ENCODE measurements at regions not wholly inside any gene's neighbourhood (a gene's known extent, or its start where the extent isn't known, plus 50 kb on each side); places are given as distances from the start of the nearest gene placed in this dataset.

GRCh38 chr1:218024211-218024720 lies 260.8 kb upstream of the RRP15 start:
- WGBS, 2 donors, result 42 to 60% methylated on average over 2 of the region's 2 CpGs
- DNase-seq (no peak), ATAC-seq (no peak)
- intact Hi-C loops (cut with DNase I), result no loop called here
- Histone ChIP-seq H3K4me3 (no peak overlapping the region), H3K9me3 (peaks cover 0 to 3% (median 0%) of the 10 kb centered on the region in 3 donors), H3K4me1 (no peaks in the 10 kb centered on the region), H3K27ac (no peak overlapping the region), H3K27me3 (no peaks in the 10 kb centered on the region), H3K36me3 (replicated peaks in 1 of 2; ENCODE audit: insufficient read depth in 1 of 2, low read depth in 2 of 2) (no peaks in the 10 kb centered on the region)
- TF ChIP-seq POLR2A (IDR thresholded peaks at IDR 0.05), result no peak
- TF ChIP-seq CTCF (IDR thresholded peaks at IDR 0.05), result no peak

GRCh38 chr1:218025454-218025853 lies 259.6 kb upstream of the RRP15 start:
- intact Hi-C loops (cut with DNase I), result no loop called here
- DNase-seq, result no peak
- Histone ChIP-seq H3K4me1 (no peaks in the 10 kb centered on the region), H3K27me3 (no peaks in the 10 kb centered on the region), H3K9me3 (peaks cover 0 to 3% (median 0%) of the 10 kb centered on the region in 3 donors), H3K4me3 (no peak overlapping the region), H3K36me3 (replicated peaks in 1 of 2; ENCODE audit: insufficient read depth in 1 of 2, low read depth in 2 of 2) (no peaks in the 10 kb centered on the region), H3K27ac (no peak overlapping the region)
- no peak for ATAC-seq
- WGBS, 2 donors, result 61 to 66% methylated on average over 2 of the region's 2 CpGs
- TF ChIP-seq POLR2A (IDR thresholded peaks at IDR 0.05) (no peak), CTCF (IDR thresholded peaks at IDR 0.05) (no peak)

- no peak for TF ChIP-seq POLR2A (IDR thresholded peaks at IDR 0.05)
- TF ChIP-seq CTCF (IDR thresholded peaks at IDR 0.05), result no peak
- Histone ChIP-seq H3K4me3 (no peak overlapping the region), H3K27me3 (no peaks in the 10 kb centered on the region), H3K27ac (no peak overlapping the region), H3K36me3 (replicated peaks in 1 of 2; ENCODE audit: insufficient read depth in 1 of 2, low read depth in 2 of 2) (no peaks in the 10 kb centered on the region), H3K9me3 (no peaks in the 10 kb centered on the region), H3K4me1 (no peaks in the 10 kb centered on the region)
- 66 to 76% methylated on average over 5 of the region's 5 CpGs for WGBS, 2 donors
- ATAC-seq (no peak), DNase-seq (no peak)
- intact Hi-C loops (cut with DNase I), result no loop called here
Measured at GRCh38 chr1:218027152-218027551, 257.9 kb upstream of the RRP15 start.

DNA sequence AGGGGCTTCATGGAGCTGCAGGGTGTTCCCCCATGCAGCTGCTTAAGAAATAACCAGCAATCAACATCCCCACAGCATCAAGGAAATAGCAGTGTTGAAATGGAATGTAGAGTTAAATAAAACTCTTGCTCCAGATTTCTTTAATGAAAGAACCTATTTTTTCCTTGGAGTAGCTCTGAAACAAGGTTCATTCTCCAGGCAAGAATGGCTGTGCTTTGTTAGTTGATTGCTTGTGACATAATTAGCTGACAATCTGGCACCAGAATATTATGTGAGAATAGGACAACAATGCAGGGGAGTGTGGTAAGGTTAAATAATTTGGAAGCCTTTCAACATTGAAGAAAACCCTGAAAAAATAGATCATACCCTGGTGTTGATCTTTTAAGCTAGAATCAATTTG lies 254.2 kb upstream of the RRP15 start:
- H3K27me3 ChIP-seq, result no peaks in the 10 kb centered on the region
- DNase-seq, result no peak
- no peak for TF ChIP-seq POLR2A (IDR thresholded peaks at IDR 0.05)
- TF ChIP-seq CTCF (IDR thresholded peaks at IDR 0.05), result no peak
- H3K36me3 ChIP-seq (replicated peaks in 1 of 2; ENCODE audit: insufficient read depth in 1 of 2, low read depth in 2 of 2), result no peaks in the 10 kb centered on the region
- H3K9me3 ChIP-seq, result no peaks in the 10 kb centered on the region
- H3K4me3 ChIP-seq, result no peak overlapping the region
- intact Hi-C loops (cut with DNase I), result no loop called here
- H3K27ac ChIP-seq, result no peak overlapping the region
- no peak for ATAC-seq
- H3K4me1 ChIP-seq, result no peaks in the 10 kb centered on the region

DNA sequence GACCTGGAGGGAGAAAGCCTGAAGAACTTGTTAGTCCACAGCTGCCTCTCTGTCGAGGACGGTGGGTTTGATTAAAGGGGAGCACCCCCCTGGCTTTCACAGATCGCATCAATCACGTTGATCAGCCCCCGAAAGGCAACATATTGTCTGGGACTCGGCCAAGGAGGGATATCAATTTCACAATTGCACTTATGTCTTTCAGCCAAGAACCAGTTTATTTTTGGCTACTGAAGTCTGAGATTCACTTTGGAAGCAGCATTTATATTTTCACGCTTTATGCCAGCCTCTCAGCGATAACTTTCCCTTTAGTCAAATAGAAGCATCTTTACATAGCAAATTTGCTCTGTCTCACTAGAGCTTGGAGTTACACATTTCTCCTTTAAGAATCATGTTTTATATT lies 253.2 kb upstream of the RRP15 start:
- no peaks in the 10 kb centered on the region for H3K9me3 ChIP-seq
- DNase-seq (no peak), ATAC-seq (no peak)
- TF ChIP-seq POLR2A (IDR thresholded peaks at IDR 0.05) (no peak), CTCF (IDR thresholded peaks at IDR 0.05) (no peak)
- H3K4me1 ChIP-seq, result no peaks in the 10 kb centered on the region
- no peak overlapping the region for H3K4me3 ChIP-seq
- intact Hi-C loops (cut with DNase I), result no loop called here
- WGBS, 2 donors, result 10 to 12% methylated on average over 8 of the region's 8 CpGs
- H3K27me3 ChIP-seq, result no peaks in the 10 kb centered on the region
- no peak overlapping the region for H3K27ac ChIP-seq
- no peaks in the 10 kb centered on the region for H3K36me3 ChIP-seq (replicated peaks in 1 of 2; ENCODE audit: insufficient read depth in 1 of 2, low read depth in 2 of 2)

All from body of pancreas (tissue), 4 donors.